HCT116 (cell line): ENCODE measurements at regions not wholly inside any gene's neighbourhood (a gene's known extent, or its start where the extent isn't known, plus 50 kb on each side); places are given as distances from the start of the nearest gene placed in this dataset.

ENCODE experiments used
- CBX3 ChIP-seq: IDR thresholded peaks from 2 replicates; pipeline ENCODE4 v1.6.1; 2012; ENCODE audit warnings: low read depth
- CTCF ChIP-seq, 3 experiments: fragments of 200-600 bp in 1 of 3; sonication (generic) in 1 of 3; IDR thresholded peaks in 2 of 3; conservative IDR thresholded peaks in 1 of 3; 2 replicates each; pipeline ENCODE4 v1.5.1; 2012 to 2017; ENCODE audit warnings: low read depth in 2 of 3, low read length in 2 of 3, antibody characterized with exemption in 1 of 3, borderline replicate concordance in 1 of 3, control low read depth in 1 of 3, mild to moderate bottlenecking in 1 of 3, mixed read lengths in 1 of 3, mixed run types in 1 of 3, moderate library complexity in 1 of 3; ENCODE audit not compliant: insufficient read depth in 1 of 3
- POLR2A ChIP-seq: IDR thresholded peaks from 2 replicates; pipeline ENCODE4 v1.7.0; 2011; ENCODE audit warnings: borderline replicate concordance; ENCODE audit not compliant: insufficient read depth, insufficient read length; ENCODE audit errors: extremely low read depth
- POLR2AphosphoS5 ChIP-seq: IDR thresholded peaks from 2 replicates; pipeline ENCODE4 v1.6.1; 2011; ENCODE audit warnings: mild to moderate bottlenecking, low read depth, low read length, moderate library complexity
- SP1 ChIP-seq: IDR thresholded peaks from 2 replicates; pipeline ENCODE4 v1.6.1; 2012; ENCODE audit warnings: low read depth
- SRF ChIP-seq: IDR thresholded peaks from 2 replicates; pipeline ENCODE4 v1.6.1; 2012; ENCODE audit warnings: low read depth

DNA sequence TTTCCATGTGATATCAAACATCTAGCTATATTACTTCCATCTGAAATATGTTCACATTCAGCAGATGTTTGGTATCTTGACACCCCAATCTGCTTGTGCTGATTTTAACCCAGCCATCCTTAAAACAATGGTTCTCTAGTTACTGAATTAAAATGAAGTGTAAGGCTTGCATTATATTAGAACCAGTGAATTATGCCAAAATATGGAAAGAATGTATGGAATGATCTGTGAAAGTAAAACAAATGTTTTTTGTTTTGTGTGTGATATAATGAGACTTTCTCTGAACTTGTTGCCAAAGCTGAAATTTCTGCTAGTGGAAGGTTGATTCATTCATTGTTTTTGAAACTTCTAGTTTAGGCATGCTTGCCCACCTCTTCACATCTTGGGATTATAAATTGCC, 317.1 kb downstream of the MEX3B start:
- no peak for TF ChIP-seq SP1
- no peak for TF ChIP-seq CTCF (IDR thresholded peaks at IDR 0.05 in 2 of 3, conservative IDR thresholded peaks at IDR 0.05 in 1 of 3; ENCODE audit: borderline replicate concordance in 1 of 3, insufficient read depth in 1 of 3, low read depth in 2 of 3, low read length in 2 of 3)
- no peak for TF ChIP-seq POLR2AphosphoS5
- TF ChIP-seq SRF = no peak
- TF ChIP-seq CBX3 = no peak
- no peak for TF ChIP-seq POLR2A
